H1 (cell line): ENCODE measurements at regions not wholly inside any gene's neighbourhood (a gene's known extent, or its start where the extent isn't known, plus 50 kb on each side); places are given as distances from the start of the nearest gene placed in this dataset.

Experiments used
- ASH2L ChIP-seq: fragments of 200-600, 300-600 bp; sonication (generic); IDR thresholded peaks from one replicate; pipeline ENCODE4 v1.7.1; 2017; ENCODE audit warnings: low read length
- EP300 ChIP-seq, 2 experiments: IDR thresholded peaks; 1 replicate in 1 of 2; 2 replicates in 1 of 2; pipeline ENCODE4 v1.6.1; 2011 to 2012; ENCODE audit warnings: low read depth in 2 of 2, low read length in 2 of 2, mild to moderate bottlenecking in 2 of 2, borderline replicate concordance in 1 of 2, inconsistent platforms in 1 of 2, moderate library complexity in 1 of 2
- SP4 ChIP-seq: IDR thresholded peaks from 2 replicates; pipeline ENCODE4 v1.6.1; 2012; ENCODE audit warnings: low read length, inconsistent platforms
- TCF12 ChIP-seq: IDR thresholded peaks from 2 replicates; pipeline ENCODE4 v1.6.1; 2011; ENCODE audit warnings: low read depth, mild to moderate bottlenecking, low read length
- TF ChIP-seq, protein P1 (sequence below): fragments of 300-600 bp; sonication (generic); IDR thresholded peaks from 2 replicates; pipeline ENCODE4 v1.7.1; 2012; ENCODE audit warnings: low read length, moderate library complexity, mild to moderate bottlenecking, inconsistent platforms; ENCODE audit not compliant: insufficient replicate concordance

DNA sequence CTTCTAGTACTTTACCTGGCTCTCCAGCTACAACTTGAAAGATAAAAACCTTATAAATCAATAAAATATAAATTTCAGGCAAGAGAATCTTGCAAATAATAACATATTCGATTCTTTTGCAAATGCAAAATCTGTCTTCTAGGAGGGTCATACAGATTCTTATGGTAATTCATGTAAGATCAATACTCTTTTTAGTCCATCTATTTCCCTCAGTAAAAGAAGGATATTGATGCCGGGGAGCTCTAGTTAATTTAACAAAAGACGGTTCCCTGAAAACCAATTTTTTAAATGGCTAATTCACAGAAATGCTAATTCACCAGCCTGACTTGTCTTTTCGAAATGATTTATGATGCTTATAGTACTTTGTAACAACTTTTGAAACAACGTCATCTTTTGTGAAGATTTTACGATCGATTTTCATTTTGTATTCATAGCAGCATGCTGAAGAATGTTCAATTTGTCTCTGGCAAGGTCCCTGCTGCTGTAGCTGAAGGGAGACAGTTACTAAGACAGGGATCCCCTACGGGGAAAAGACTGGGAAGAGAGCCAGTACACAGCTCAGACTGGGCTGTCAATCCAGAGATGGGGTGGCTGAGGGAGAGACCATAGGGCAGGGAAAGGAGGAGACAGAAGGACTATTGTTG lies 90.6 kb upstream of the SPAG17 start (continued):
- TF ChIP-seq ASH2L (no peak), SP4 (no peak), TCF12 (no peak), EP300 (IDR thresholded peaks at IDR 0.05; ENCODE audit: borderline replicate concordance in 1 of 2, low read depth in 2 of 2, low read length in 2 of 2) (no peak)
- TF ChIP-seq, protein P1, sequence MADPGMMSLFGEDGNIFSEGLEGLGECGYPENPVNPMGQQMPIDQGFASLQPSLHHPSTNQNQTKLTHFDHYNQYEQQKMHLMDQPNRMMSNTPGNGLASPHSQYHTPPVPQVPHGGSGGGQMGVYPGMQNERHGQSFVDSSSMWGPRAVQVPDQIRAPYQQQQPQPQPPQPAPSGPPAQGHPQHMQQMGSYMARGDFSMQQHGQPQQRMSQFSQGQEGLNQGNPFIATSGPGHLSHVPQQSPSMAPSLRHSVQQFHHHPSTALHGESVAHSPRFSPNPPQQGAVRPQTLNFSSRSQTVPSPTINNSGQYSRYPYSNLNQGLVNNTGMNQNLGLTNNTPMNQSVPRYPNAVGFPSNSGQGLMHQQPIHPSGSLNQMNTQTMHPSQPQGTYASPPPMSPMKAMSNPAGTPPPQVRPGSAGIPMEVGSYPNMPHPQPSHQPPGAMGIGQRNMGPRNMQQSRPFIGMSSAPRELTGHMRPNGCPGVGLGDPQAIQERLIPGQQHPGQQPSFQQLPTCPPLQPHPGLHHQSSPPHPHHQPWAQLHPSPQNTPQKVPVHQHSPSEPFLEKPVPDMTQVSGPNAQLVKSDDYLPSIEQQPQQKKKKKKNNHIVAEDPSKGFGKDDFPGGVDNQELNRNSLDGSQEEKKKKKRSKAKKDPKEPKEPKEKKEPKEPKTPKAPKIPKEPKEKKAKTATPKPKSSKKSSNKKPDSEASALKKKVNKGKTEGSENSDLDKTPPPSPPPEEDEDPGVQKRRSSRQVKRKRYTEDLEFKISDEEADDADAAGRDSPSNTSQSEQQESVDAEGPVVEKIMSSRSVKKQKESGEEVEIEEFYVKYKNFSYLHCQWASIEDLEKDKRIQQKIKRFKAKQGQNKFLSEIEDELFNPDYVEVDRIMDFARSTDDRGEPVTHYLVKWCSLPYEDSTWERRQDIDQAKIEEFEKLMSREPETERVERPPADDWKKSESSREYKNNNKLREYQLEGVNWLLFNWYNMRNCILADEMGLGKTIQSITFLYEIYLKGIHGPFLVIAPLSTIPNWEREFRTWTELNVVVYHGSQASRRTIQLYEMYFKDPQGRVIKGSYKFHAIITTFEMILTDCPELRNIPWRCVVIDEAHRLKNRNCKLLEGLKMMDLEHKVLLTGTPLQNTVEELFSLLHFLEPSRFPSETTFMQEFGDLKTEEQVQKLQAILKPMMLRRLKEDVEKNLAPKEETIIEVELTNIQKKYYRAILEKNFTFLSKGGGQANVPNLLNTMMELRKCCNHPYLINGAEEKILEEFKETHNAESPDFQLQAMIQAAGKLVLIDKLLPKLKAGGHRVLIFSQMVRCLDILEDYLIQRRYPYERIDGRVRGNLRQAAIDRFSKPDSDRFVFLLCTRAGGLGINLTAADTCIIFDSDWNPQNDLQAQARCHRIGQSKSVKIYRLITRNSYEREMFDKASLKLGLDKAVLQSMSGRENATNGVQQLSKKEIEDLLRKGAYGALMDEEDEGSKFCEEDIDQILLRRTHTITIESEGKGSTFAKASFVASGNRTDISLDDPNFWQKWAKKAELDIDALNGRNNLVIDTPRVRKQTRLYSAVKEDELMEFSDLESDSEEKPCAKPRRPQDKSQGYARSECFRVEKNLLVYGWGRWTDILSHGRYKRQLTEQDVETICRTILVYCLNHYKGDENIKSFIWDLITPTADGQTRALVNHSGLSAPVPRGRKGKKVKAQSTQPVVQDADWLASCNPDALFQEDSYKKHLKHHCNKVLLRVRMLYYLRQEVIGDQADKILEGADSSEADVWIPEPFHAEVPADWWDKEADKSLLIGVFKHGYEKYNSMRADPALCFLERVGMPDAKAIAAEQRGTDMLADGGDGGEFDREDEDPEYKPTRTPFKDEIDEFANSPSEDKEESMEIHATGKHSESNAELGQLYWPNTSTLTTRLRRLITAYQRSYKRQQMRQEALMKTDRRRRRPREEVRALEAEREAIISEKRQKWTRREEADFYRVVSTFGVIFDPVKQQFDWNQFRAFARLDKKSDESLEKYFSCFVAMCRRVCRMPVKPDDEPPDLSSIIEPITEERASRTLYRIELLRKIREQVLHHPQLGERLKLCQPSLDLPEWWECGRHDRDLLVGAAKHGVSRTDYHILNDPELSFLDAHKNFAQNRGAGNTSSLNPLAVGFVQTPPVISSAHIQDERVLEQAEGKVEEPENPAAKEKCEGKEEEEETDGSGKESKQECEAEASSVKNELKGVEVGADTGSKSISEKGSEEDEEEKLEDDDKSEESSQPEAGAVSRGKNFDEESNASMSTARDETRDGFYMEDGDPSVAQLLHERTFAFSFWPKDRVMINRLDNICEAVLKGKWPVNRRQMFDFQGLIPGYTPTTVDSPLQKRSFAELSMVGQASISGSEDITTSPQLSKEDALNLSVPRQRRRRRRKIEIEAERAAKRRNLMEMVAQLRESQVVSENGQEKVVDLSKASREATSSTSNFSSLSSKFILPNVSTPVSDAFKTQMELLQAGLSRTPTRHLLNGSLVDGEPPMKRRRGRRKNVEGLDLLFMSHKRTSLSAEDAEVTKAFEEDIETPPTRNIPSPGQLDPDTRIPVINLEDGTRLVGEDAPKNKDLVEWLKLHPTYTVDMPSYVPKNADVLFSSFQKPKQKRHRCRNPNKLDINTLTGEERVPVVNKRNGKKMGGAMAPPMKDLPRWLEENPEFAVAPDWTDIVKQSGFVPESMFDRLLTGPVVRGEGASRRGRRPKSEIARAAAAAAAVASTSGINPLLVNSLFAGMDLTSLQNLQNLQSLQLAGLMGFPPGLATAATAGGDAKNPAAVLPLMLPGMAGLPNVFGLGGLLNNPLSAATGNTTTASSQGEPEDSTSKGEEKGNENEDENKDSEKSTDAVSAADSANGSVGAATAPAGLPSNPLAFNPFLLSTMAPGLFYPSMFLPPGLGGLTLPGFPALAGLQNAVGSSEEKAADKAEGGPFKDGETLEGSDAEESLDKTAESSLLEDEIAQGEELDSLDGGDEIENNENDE, result no peak
